Neural progenitor cell (in vitro differentiated cells): ENCODE measurements at regions not wholly inside any gene's neighbourhood (a gene's known extent, or its start where the extent isn't known, plus 50 kb on each side); places are given as distances from the start of the nearest gene placed in this dataset.

Experiments used
- DNase-seq: peaks from one replicate; pipeline ENCODE4 v3.0.0-alpha.2; 2016; ENCODE audit warnings: low spot score
- H2AFZ ChIP-seq: fragments of 200-600 bp; sonication (generic); replicated peaks from 2 replicates; pipeline ENCODE4 v1.6.1; 2016; ENCODE audit warnings: antibody characterized with exemption
- H3F3A ChIP-seq: fragments of 200-600 bp; sonication (generic); 2 replicates; pipeline ENCODE4 v1.6.1; 2016; ENCODE audit warnings: antibody characterized with exemption, low read depth
- H3K27ac ChIP-seq: fragments of 200-600 bp; sonication (generic); 2 replicates; pipeline ENCODE4 v1.5.1; 2016; ENCODE audit warnings: mild to moderate bottlenecking
- H3K27me3 ChIP-seq: fragments of 200-600 bp; sonication (generic); 2 replicates; pipeline ENCODE4 v1.6.1; 2016; ENCODE audit warnings: mild to moderate bottlenecking, moderate library complexity
- H3K36me3 ChIP-seq: fragments of 200-600 bp; sonication (generic); 2 replicates; pipeline ENCODE4 v1.5.1; 2016
- H3K4me1 ChIP-seq: fragments of 200-600 bp; sonication (generic); 2 replicates; pipeline ENCODE4 v1.6.1; 2016; ENCODE audit warnings: mixed run types
- H3K4me2 ChIP-seq: fragments of 200-600 bp; sonication (generic); 2 replicates; pipeline ENCODE4 v1.6.1; 2016
- H3K4me3 ChIP-seq: fragments of 200-600 bp; sonication (generic); 2 replicates; pipeline ENCODE4 v1.5.1; 2016
- H3K79me2 ChIP-seq: fragments of 200-600 bp; sonication (generic); 2 replicates; pipeline ENCODE4 v1.6.1; 2016; ENCODE audit warnings: low read depth
- H3K9ac ChIP-seq: fragments of 200-600 bp; sonication (generic); 2 replicates; pipeline ENCODE4 v1.6.1; 2016
- H3K9me3 ChIP-seq: fragments of 200-600 bp; sonication (generic); 2 replicates; pipeline ENCODE4 v1.5.1; 2016; ENCODE audit warnings: low read depth
- H4K20me1 ChIP-seq: fragments of 200-600 bp; sonication (generic); 2 replicates; pipeline ENCODE4 v1.6.1; 2016; ENCODE audit warnings: low read depth
- H3K27ac Mint-ChIP-seq: 3 replicates; pipeline ENCODE4 v1.8.0; 2021; ENCODE audit warnings: mixed read lengths
- H3K27me3 Mint-ChIP-seq: 2 replicates; pipeline ENCODE4 v1.8.0; 2022; ENCODE audit warnings: low read depth, mild to moderate bottlenecking, inconsistent platforms, moderate library complexity, mixed read lengths; ENCODE audit not compliant: insufficient read depth
- H3K36me3 Mint-ChIP-seq: 3 replicates; pipeline ENCODE4 v1.8.0; 2021; ENCODE audit warnings: mixed read lengths
- H3K4me1 Mint-ChIP-seq: 3 replicates; pipeline ENCODE4 v1.8.0; 2021; ENCODE audit warnings: mixed read lengths
- H3K4me3 Mint-ChIP-seq: 3 replicates; pipeline ENCODE4 v1.8.0; 2021; ENCODE audit warnings: mild to moderate bottlenecking, moderate library complexity, mixed read lengths
- H3K9me3 Mint-ChIP-seq: 3 replicates; pipeline ENCODE4 v1.8.0; 2020; ENCODE audit warnings: mixed read lengths
- EZH2 ChIP-seq: fragments of 200-600 bp; sonication (generic); IDR thresholded peaks from 2 replicates; pipeline ENCODE4 v1.6.1; 2017; ENCODE audit warnings: antibody characterized with exemption, mild to moderate bottlenecking, moderate library complexity
- EZH2phosphoT487 ChIP-seq: fragments of 200-600 bp; sonication (generic); IDR thresholded peaks from 2 replicates; pipeline ENCODE4 v1.6.1; 2017; ENCODE audit warnings: antibody characterized with exemption
- TF ChIP-seq, protein P1 (sequence below): fragments of 200-600 bp; sonication (generic); IDR thresholded peaks from 2 replicates; pipeline ENCODE4 v1.5.1; 2017; ENCODE audit warnings: antibody characterized with exemption, mild to moderate bottlenecking

DNA sequence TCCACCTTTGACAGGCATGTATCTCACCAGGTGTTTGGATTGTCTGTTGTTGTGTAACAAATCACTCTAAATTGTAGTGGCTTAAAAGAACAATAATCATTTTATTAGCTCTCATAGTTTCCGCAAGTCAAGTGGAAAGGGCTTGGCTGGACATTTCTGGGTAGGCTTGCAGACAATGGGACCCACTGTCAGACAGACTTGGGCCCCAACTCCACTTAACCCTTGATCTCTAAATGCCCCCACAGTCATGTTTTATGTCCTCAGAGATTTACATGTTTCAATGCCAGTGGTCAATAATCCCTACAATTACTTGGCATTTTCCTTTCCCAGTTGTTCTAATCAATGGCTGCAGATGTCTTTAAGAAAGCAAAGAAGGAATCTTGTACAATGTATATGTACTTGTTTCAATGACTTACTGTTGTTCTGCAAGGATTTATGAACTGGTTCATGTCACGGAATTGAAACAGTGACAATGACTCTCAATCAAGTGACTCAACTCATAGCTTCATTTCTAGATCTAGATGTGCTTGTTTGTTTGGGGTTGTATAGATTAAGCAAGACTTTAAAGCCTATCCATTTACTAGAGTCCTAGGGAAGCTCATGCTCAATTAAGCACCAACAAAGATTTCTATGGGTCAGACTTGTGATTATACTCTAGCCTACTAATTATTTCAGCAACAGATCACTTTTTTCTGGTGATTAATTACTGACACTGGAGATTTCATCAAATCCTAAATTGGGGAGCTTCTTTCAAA lies 510.1 kb upstream of the NBEA start:
- H3K4me3 ChIP-seq = no peak overlapping the region
- no peaks in the 10 kb centered on the region for H3F3A ChIP-seq
- DNase-seq = peak; percentile 39
- H2AFZ ChIP-seq = no peak overlapping the region
- peaks cover 10% of the 10 kb centered on the region for H3K4me1 ChIP-seq
- Mint-ChIP-seq H3K27ac (no peak overlapping the region), H3K27me3 (no peaks in the 10 kb centered on the region), H3K36me3 (no peaks in the 10 kb centered on the region), H3K4me1 (peaks cover 7% of the 10 kb centered on the region), H3K9me3 (peaks cover 2% of the 10 kb centered on the region), H3K4me3 (no peak overlapping the region)
- no peaks in the 10 kb centered on the region for H3K36me3 ChIP-seq
- no peaks in the 10 kb centered on the region for H3K27me3 ChIP-seq
- no peak overlapping the region for H3K9ac ChIP-seq
- H4K20me1 ChIP-seq = no peaks in the 10 kb centered on the region
- no peaks in the 10 kb centered on the region for H3K79me2 ChIP-seq
- H3K9me3 ChIP-seq = no peaks in the 10 kb centered on the region
- no peak overlapping the region for H3K27ac ChIP-seq
- TF ChIP-seq, protein P1, sequence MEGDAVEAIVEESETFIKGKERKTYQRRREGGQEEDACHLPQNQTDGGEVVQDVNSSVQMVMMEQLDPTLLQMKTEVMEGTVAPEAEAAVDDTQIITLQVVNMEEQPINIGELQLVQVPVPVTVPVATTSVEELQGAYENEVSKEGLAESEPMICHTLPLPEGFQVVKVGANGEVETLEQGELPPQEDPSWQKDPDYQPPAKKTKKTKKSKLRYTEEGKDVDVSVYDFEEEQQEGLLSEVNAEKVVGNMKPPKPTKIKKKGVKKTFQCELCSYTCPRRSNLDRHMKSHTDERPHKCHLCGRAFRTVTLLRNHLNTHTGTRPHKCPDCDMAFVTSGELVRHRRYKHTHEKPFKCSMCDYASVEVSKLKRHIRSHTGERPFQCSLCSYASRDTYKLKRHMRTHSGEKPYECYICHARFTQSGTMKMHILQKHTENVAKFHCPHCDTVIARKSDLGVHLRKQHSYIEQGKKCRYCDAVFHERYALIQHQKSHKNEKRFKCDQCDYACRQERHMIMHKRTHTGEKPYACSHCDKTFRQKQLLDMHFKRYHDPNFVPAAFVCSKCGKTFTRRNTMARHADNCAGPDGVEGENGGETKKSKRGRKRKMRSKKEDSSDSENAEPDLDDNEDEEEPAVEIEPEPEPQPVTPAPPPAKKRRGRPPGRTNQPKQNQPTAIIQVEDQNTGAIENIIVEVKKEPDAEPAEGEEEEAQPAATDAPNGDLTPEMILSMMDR = no peak
- TF ChIP-seq EZH2 (no peak), EZH2phosphoT487 (peak; percentile 75)
- H3K4me2 ChIP-seq = peak overlapping the region; percentile 28

DNA sequence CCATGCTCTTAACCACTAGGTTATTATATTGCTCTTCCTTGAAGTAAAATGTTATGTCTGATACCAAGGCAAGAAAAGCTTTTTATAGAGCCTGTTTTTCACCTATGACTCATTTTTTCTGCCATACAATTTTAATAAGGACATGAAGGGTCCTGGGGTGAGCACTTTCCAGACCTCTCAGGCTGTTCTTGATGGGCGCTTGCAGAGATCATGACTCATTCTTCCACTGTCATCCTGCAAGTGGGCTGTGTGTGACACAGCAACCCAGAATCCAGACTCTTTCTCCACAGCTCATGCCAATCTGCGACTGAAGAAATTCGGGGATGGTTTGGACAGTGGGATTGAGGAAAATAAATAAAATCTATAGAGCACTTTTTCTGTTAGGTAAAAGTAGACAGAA lies 506.7 kb upstream of the NBEA start:
- no peaks in the 10 kb centered on the region for H3K36me3 Mint-ChIP-seq
- Histone ChIP-seq H3K4me1 (peaks cover 10% of the 10 kb centered on the region), H3K9ac (no peak overlapping the region), H3K9me3 (no peaks in the 10 kb centered on the region), H3K27me3 (no peaks in the 10 kb centered on the region), H3K79me2 (no peaks in the 10 kb centered on the region), H3K4me3 (no peak overlapping the region), H3K4me2 (no peak overlapping the region), H2AFZ (no peak overlapping the region), H3K36me3 (no peaks in the 10 kb centered on the region), H4K20me1 (no peaks in the 10 kb centered on the region), H3F3A (no peaks in the 10 kb centered on the region), H3K27ac (no peak overlapping the region)
- H3K27ac Mint-ChIP-seq = no peak overlapping the region
- no peaks in the 10 kb centered on the region for H3K27me3 Mint-ChIP-seq
- TF ChIP-seq, protein P1 = no peak
- TF ChIP-seq EZH2phosphoT487 (no peak), EZH2 (no peak)
- no peak for DNase-seq
- H3K4me3 Mint-ChIP-seq = no peak overlapping the region
- peaks cover 7% of the 10 kb centered on the region for H3K4me1 Mint-ChIP-seq
- peaks cover 2% of the 10 kb centered on the region for H3K9me3 Mint-ChIP-seq

DNA sequence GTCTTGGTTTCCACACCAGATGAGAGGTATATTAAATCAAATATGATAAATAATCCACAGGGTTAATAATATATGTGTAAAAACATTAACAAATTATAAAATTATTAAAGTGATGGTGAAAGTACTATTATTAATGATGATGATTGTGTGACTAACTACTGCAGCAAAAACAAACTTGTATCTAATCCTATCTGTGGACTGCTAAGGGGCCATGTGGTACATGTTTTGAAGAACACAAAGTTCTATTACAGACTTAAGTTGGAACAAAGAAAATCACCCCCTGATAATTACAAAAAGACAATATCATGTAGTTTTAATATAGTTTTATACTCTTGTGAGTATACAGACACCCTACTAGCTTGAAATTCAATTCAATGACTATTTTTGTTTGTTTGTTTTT lies 504.2 kb upstream of the NBEA start:
- no peak overlapping the region for H3K4me2 ChIP-seq
- no peaks in the 10 kb centered on the region for H3K27me3 ChIP-seq
- no peak overlapping the region for H2AFZ ChIP-seq
- Mint-ChIP-seq H3K27ac (no peak overlapping the region), H3K27me3 (no peaks in the 10 kb centered on the region), H3K4me1 (no peaks in the 10 kb centered on the region), H3K4me3 (no peak overlapping the region), H3K9me3 (no peaks in the 10 kb centered on the region), H3K36me3 (no peaks in the 10 kb centered on the region)
- no peak overlapping the region for H3K27ac ChIP-seq
- no peaks in the 10 kb centered on the region for H3K9me3 ChIP-seq
- TF ChIP-seq, protein P1 = no peak
- TF ChIP-seq EZH2phosphoT487 = no peak
- TF ChIP-seq EZH2 = no peak
- DNase-seq = no peak
- no peaks in the 10 kb centered on the region for H3K79me2 ChIP-seq
- H3K4me3 ChIP-seq = no peak overlapping the region
- no peaks in the 10 kb centered on the region for H4K20me1 ChIP-seq
- H3K36me3 ChIP-seq = no peaks in the 10 kb centered on the region
- H3K4me1 ChIP-seq = no peaks in the 10 kb centered on the region
- H3F3A ChIP-seq = no peaks in the 10 kb centered on the region
- H3K9ac ChIP-seq = no peak overlapping the region
